ENCODE measurements at regions not wholly inside any gene's neighbourhood (a gene's known extent, or its start where the extent isn't known, plus 50 kb on each side); places are given as distances from the start of the nearest gene placed in this dataset.

DNA sequence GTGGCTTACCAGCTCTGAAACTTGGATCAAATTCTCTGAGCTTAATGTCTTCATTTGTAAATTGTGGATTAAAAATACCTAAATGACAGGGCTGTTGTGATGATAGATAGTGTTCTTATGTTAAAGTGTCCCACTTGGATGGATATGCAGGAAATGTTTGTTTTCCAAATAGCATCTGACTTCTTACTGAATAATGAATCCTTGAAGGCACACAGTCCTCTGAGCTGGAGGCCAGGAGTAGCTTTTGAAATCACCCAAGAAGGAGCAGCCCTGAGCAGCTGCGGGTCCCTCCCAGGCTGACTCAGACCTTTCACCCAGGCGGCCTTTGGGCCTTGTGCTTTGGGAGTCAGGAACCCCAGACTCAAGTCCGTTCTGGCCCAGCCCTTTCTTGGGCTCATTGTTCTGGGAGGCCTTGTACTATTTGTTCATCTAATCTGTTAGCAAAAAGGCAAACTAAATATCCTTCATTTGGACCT lies 173.0 kb upstream of the GATA6 start:
- intact Hi-C loops (cut with DNase I), result no loop called here
- H3K27ac ChIP-seq, result peak overlapping the region in 1 of 2 donors; percentile 1
- TF ChIP-seq, protein P1, sequence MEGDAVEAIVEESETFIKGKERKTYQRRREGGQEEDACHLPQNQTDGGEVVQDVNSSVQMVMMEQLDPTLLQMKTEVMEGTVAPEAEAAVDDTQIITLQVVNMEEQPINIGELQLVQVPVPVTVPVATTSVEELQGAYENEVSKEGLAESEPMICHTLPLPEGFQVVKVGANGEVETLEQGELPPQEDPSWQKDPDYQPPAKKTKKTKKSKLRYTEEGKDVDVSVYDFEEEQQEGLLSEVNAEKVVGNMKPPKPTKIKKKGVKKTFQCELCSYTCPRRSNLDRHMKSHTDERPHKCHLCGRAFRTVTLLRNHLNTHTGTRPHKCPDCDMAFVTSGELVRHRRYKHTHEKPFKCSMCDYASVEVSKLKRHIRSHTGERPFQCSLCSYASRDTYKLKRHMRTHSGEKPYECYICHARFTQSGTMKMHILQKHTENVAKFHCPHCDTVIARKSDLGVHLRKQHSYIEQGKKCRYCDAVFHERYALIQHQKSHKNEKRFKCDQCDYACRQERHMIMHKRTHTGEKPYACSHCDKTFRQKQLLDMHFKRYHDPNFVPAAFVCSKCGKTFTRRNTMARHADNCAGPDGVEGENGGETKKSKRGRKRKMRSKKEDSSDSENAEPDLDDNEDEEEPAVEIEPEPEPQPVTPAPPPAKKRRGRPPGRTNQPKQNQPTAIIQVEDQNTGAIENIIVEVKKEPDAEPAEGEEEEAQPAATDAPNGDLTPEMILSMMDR (IDR thresholded peaks at IDR 0.05), result no peak

GRCh38 chr18:21997207-21998143 lies 171.9 kb upstream of the GATA6 start:
- Histone ChIP-seq H3K27me3 (no peaks in the 10 kb centered on the region), H3K4me1 (no peaks in the 10 kb centered on the region), H3K27ac (no peak overlapping the region), H3K4me3 (no peak overlapping the region), H3K36me3 (no peaks in the 10 kb centered on the region), H3K9me3 (no peaks in the 10 kb centered on the region)
- TF ChIP-seq, protein P1 (IDR thresholded peaks at IDR 0.05), result peak; percentile 74 to 78
- ATAC-seq (peak; percentile 91), DNase-seq (peak in 1 of 4 donors; percentile 62)
- intact Hi-C loops (cut with DNase I), result no loop called here

More for the DNA sequence above, 173.0 kb upstream of the GATA6 start:
- no peak for DNase-seq
- no peaks in the 10 kb centered on the region for H3K9me3 ChIP-seq
- H3K4me1 ChIP-seq, result no peaks in the 10 kb centered on the region
- no peak overlapping the region for H3K4me3 ChIP-seq
- H3K36me3 ChIP-seq, result no peaks in the 10 kb centered on the region
- H3K27me3 ChIP-seq, result no peaks in the 10 kb centered on the region
- ATAC-seq, result peak; percentile 50

GRCh38 chr18:21998486-21998885 lies 170.9 kb upstream of the GATA6 start:
- H3K27ac ChIP-seq, result no peak overlapping the region
- TF ChIP-seq, protein P1 (IDR thresholded peaks at IDR 0.05), result no peak
- intact Hi-C loops (cut with DNase I), result no loop called here

GRCh38 chr18:22001912-22002487 lies 167.4 kb upstream of the GATA6 start:
- H3K9me3 ChIP-seq, result no peaks in the 10 kb centered on the region
- no peaks in the 10 kb centered on the region for H3K27me3 ChIP-seq
- no peak overlapping the region for H3K4me3 ChIP-seq
- intact Hi-C loops (cut with DNase I), result no loop called here
- H3K27ac ChIP-seq, result no peak overlapping the region
- TF ChIP-seq, protein P1 (IDR thresholded peaks at IDR 0.05), result no peak
- DNase-seq (no peak), ATAC-seq (no peak)
- no peaks in the 10 kb centered on the region for H3K4me1 ChIP-seq
- H3K36me3 ChIP-seq, result no peaks in the 10 kb centered on the region

More at GRCh38 chr18:21998486-21998885, 170.9 kb upstream of the GATA6 start:
- Histone ChIP-seq H3K4me3 (no peak overlapping the region), H3K27me3 (no peaks in the 10 kb centered on the region), H3K36me3 (no peaks in the 10 kb centered on the region), H3K9me3 (no peaks in the 10 kb centered on the region), H3K4me1 (no peaks in the 10 kb centered on the region)
- ATAC-seq, result no peak
- no peak for DNase-seq

DNA sequence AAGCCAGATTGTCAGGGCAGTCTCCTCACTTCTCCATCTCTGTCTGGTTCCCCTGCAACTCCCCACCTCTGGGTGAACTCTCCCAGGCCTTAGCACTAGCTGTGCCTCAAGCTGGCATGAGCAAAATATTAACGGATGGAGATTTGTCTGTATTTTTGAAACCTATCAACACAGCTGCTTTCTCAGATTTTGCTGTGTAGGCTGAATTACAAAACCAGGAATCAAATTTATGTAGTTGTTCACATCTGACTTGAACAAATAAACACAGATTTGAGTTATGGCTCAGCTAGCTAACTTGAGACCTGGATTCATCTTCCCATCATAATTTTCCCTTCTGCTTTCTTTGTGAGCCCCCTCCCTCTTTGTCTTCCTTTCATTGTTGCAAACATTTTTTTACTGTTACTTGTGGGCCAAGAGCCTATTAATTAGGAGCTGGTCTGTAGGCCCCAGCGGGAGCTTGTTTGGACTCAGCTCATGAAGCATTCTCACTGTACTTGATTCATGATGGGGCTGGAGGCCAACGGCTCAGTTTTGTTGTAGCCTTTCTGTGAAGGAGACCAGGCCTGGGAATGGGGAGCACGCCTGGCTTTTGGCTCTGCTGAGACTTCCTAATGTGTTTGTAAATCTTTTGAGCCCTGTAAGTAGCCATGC lies 164.1 kb upstream of the GATA6 start:
- no peaks in the 10 kb centered on the region for H3K4me1 ChIP-seq
- H3K4me3 ChIP-seq, result no peak overlapping the region
- H3K36me3 ChIP-seq, result no peaks in the 10 kb centered on the region
- ATAC-seq (no peak), DNase-seq (peak in 2 of 4 donors; percentile 52 to 72)
- intact Hi-C loops (cut with DNase I), result no loop called here
- H3K27me3 ChIP-seq, result no peaks in the 10 kb centered on the region
- no peak overlapping the region for H3K27ac ChIP-seq
- no peaks in the 10 kb centered on the region for H3K9me3 ChIP-seq
- TF ChIP-seq, protein P1 (IDR thresholded peaks at IDR 0.05), result no peak

All from left lung (tissue), 4 donors.